GM21528 (cell line): ENCODE measurements at regions not wholly inside any gene's neighbourhood (a gene's known extent, or its start where the extent isn't known, plus 50 kb on each side); places are given as distances from the start of the nearest gene placed in this dataset.
"Not testable (repeated sequence)": the region's sequence is repeated elsewhere in the genome, so short reads cannot be mapped to it uniquely, and the experiment has no call there.

Experiments used
- ATAC-seq: cut with Tn5 transposase; IDR thresholded peaks from one replicate; pipeline ENCODE4 v1.9.1; 2021; ENCODE audit warnings: mild to moderate bottlenecking, moderate library complexity; ENCODE audit not compliant: unreplicated experiment, low FRiP score

DNA sequence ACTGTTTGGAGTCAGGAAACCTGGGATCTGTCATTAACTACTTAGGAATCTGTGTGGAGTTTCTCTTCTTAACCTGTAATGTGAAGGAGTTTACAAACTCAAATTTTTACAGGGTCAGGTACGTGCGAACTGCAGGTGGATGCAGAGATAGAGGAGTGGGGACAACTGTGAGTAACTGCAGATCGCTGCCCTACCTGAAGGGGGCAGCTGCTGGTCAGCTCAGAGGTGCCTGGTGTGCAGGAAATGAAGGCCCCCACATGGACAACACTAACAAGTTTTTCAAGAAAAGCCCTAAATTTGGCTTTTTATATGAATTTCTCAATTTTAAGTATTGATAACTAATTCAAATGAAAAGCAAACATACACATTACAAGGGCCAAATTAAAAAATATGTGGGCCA is 380.0 kb downstream of the REEP3 start:
- no peak for ATAC-seq

DNA sequence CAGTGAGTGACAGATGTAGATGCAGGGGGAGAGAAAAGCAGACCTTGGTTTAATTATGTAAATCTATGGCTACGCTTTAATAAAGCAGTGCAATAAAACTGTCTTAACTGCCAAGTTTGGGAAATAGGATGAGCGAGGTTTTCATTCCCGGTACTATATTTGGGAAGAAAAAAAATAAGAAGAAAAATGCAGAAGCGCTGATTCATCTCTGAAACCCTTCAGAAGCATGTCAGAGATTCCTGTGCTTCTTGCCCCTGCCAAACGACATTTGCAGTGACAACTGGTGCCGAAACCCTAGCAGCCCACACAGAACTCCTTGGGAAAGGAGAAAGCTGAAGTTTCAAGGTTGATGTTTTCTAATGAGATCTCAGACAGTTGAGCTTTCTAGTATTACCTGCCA is 380.7 kb downstream of the REEP3 start:
- ATAC-seq, result no peak

DNA sequence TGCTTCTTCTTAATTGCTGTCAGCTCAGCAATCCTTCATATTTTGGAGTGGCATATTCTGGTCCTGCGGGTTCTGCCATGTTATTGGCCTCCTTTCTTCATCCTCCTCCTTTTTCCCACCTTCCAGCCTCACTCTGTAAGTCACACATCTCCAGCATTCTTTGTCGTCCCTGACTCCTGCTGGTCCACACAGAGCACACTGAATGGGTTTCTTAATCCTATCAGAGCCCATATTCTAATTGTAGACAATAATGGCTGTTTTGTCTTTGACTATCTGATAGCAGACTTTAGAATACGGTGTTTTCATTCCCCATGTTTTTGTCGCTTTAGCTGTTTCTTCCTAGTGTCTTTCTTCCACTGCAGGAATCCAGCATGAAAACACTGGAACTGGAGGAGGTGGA is 389.6 kb downstream of the REEP3 start:
- no peak for ATAC-seq

DNA sequence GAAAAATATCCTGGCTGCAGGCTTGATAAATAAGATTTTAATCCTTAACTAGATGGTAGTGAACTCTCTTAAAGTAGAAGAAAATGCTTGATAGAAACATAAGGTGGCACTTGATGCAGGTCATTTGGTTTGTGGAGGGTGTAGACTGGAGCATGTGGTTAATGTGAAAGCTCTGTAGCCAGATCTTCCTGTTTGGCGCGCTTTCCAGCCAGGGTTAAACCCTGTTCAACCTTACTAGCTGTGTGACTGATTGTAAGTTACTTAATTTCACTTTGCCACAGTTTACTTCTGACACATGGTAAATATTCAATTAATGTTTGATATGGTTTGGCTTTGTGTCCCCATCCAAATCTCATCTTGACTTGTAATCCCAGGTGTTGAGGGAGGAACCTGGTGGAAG is 394.0 kb downstream of the REEP3 start:
- ATAC-seq, result no peak

DNA sequence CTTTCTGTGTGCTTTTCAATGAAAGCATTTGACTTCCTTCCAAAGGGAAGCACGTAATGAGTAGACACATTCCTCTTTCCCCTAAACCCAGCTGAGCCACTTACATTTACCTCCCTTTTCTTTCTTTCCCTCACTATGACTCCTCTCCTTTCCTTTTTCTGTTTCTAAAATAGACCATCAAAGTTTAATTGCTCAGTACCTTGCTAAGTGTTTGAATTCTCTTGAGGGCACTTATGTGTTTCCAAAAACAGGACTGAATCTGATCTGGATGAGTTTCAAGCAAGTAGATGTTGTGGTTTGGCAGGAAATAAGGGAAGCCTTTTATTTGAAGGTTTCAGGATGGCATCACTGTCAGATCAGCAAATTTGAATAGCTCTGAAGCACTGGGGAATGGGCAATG is 396.2 kb downstream of the REEP3 start:
- ATAC-seq, result no peak

DNA sequence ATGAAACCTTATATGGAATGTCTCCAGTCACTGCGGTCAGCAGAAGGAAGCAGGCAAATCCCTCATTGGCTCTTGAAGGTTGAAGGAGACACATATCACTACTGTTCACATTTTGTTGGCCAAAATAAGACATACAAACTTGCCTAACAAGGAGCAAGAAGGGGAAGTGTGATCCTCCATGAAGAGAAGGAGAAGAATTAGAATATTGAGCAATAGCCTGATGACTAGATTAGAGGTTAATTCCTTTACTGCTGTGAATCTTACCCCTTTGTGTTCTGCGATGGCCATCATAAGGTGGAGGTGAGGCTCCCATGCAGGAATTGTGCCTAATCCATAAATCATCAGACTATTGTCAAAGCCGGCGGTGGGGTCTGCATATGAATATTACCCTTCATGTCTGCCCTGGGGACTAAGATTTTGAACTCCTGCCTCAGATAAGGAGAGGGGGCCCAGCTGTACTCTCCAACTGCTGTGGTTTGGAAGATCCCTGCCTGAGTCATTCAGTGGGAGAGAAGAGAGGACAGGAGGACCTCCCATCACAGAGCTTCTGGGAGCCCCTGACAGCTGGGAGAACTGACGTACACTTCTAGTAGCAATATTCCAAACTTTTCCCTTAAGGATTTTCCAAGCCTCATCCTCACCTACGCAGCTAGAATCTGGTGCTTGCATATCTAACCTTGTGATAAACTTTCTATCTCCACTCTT is 398.5 kb downstream of the REEP3 start:
- no peak for ATAC-seq

DNA sequence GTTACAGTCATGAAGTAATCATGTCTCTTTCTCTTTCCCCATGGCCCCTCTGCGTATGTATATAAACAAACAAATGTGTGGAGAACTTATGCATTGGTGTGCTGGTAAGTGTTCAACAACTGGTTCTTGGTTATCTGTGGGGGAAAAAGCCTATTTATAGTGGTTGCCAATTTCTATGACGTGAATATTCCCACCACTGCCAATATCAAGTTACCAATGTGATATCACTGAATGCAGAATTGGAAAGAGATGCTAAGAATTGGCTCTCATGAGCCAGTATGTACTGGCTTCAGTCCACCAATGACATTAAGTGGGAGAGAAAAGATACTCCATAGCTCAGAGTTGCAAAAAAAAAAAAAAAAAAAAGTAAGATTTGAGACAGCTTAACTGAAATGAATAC is 399.7 kb downstream of the REEP3 start:
- no peak for ATAC-seq

DNA sequence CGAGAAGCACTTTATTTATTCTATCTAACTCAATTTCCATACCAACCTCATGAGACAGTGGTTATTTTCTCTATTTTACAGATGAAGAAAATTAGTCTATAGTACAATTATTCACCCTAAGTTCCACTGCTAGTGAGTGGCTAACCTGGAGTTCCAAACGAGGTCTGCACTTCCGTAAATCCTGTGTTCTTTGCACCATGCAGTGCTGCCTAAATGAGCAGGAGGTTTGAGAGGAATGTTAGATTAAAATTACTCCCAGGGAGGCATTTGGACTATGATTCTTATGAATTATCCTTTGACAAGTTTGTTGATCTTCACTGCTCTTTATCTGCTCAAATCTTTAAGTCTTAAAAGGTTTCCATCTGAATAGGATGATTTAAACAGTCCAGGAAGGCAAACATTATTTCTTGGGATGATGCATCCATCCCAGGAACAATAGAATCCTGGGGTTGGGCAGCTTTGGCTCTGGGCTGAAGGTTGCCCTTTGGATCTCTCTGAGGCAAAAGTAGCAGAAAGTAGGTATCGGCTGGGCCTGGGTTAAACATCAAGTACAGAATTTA is 400.8 kb downstream of the REEP3 start:
- no peak for ATAC-seq

DNA sequence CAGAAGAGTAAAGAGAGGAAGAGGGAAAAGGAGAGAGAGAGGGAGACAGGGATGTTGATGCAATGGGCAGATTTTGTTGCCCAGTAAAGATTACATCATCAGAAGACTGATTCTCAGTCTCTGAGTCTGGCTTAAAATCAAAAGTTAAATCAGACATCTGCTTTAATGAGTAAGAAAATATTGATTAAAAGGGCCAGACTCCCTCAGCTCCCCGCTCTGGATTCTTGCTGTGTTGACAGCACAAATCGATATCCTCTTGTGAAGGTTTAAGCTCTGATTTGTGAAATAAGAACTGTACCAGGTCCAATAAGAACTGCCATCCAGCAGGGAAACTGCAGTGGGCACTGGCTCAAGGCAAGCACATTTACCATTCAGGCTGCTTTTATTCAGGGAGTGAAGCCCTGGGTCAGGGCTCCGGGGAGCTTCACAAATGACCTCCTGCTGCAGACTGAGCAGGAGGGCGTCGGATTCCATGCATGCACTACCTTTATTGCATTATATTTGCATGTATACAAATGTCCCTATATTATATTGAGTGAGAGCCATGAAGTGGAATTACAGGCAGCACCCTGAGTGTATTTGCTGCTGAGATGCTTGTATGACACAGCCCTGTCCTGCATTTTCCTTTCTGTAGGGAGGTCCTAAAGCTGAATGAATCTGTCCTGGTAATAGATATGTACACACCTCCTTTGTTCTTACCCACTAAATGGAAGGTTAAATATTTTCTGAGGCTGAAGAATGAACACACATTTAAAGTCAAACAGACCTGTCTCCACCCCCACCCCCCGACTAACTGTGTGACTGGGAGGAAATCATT is 401.5 kb downstream of the REEP3 start:
- no peak for ATAC-seq

DNA sequence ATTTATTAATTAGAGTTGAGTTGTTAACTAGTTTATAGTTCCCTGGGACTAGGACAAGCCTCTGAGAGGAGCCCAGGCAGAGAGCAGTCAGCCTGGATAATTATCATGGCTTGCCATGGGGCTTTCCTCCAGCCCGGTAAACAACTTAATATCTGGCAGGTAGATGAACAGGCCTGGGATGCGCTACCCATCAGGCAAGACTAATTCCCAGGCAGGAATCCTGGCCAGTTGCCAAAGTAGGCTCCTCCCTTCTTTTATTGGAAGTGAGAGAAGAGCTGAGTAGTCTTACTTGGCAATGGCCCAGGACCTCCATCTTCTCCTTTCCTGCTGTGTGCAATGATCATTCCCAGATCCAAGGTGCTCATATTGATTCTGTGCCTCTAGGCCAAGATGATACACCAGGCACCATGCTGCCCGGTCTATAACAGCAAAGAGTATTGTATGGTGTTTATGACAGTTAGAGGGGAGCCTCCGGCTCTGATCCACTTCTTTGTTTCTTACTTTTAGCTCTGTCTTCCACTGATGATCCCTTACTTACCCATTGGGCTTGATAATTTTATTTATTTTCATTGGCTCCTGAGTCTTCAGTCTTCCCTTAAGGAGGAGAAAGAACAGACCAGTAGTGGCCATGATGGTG is 408.7 kb downstream of the REEP3 start:
- no peak for ATAC-seq

DNA sequence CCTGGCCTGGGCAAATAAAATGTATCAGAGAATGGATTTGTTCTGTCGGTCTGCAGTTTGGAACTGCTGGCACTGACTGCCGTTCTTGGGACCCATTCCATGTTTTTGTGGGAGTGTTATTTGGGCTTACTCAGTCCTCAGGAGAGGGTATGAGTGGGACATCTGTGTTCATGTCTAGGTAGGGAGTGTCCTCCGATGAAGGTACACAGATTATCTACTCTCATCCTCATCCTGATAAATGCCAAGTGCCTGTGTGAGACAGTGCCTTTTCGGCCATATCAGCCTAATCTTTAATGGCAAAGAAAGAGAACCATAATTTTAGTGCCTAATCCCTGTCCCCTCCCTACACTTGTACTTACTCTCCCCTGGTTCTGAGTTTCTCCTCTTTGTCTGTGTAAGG is 409.4 kb downstream of the REEP3 start:
- ATAC-seq, result no peak

DNA sequence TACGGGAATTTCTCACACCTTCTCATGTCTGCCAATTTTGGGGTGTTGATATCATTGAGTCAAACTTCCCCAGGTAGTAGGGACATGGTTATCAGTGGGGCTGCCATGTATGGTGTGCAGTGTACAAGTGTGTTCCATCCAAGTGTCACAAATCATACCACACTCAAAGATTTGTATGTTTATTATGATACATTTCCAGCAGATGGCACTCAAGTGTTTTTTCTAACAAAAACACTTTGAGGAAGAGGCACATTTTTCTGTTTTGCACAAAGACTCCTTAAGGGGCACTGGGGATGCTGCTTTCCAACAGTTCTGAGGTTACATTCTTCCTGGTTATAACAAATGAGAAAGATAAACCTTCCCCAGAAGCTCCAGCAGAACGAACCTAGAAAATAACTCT is 414.5 kb downstream of the REEP3 start:
- ATAC-seq, result no peak

DNA sequence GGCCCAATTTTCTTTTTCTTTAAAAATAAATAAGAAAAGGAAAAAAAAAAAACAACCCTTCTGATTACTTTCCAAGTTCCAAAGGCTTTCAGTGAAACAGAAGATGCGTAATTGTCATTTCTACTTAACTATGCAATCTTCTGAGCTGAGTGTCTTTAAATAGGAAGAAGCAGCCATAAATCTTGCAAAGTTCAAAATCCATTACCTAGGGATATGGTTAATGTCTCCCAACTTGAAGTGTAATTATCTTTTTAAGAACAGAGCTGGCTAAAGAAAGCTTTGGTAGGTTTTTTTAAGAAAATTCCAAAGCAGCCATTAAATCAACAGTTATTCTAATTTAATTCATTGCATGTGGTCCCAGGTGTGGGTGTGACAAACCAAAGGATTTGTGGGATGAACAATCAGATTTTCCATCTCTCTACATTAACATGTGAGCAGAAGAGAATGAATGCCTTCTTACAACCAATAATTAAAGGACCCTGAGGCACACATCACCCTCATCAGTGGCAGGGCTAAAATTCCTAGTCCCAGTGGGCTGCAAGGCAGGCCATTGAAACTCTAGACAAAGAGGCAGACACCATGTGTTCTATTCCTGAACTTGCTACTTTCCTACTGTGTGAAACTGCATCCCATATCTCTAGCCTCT is 419.2 kb downstream of the REEP3 start:
- no peak for ATAC-seq

DNA sequence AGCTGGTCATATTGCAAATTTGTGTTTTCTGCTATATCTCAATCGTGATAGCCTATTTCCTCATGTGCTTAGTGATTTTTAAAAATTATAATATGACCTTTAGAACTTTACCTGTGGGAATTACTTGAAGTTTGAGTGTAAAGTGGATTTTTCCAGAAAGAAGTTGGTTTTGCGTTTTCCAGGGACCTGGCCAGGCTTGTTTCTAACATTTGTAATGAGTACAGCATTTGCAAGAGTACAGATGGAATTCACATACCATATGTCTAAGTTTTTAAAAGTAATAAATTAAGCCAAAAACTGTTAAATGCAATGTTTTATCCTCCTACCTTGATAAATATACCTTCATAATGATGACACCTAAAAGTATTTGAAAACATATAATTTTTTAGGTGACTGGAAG is 443.2 kb downstream of the REEP3 start:
- no peak for ATAC-seq

DNA sequence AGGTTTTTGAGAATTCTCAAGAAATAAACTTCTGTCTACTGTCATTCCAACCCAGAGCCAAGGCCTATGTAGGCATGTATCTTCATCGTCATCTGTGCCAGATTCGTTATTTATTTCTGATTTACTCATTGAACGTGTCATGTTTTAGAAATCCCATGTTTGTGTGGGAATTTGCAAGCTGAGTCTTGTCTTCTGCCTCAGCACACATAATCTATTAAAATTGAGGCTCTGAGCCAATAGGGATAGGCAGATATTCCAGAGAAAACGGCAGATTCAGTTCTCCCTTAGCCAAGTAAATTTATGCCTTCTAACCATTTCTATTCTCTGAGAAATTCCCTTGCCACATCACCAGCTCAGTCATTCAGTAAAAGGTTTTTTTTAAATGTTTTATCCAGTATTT is 444.6 kb downstream of the REEP3 start:
- no peak for ATAC-seq

DNA sequence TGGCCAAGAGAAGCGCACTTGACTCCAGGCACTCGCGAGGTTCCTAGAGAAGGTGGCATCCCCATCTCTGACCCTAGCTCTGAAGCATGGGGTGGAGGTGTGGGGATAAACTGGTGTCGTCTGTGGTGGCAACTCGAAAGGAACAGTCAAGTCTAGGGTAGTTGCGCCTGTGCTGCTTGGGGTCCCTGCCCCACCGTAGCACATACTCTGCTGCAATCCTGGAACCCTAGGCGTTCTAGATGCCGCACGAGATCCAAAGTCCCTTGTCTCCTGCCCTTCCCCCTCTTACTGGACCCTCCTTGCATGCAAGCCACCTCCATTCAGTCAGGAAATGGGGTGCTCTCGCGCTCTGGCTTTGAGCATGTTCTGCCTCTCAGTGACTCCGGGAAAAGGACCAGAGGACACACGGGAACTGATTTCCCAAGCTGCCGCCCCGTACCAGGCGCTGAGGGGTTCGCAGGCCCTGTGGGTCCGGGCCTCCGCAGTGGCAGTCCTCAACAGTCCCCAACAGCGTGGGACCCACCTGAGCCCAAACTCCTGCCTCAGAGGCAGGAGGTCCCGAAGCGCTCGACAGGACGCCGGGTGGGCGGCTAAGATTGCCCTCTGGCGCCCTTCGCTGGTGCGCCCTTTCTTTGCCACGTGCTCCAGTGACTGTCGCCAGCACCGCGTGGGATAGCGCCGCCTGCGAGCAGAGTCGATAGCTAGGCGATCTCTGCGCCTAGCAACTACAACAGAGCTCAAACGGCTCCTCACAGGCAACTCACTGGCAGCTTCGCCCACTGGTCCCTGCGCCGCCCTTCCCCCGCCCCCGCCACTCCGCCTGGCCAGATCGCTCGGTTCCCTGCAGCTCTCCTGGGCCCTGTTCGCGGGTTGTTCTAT is 452.0 kb downstream of the REEP3 start:
- ATAC-seq, result no peak

DNA sequence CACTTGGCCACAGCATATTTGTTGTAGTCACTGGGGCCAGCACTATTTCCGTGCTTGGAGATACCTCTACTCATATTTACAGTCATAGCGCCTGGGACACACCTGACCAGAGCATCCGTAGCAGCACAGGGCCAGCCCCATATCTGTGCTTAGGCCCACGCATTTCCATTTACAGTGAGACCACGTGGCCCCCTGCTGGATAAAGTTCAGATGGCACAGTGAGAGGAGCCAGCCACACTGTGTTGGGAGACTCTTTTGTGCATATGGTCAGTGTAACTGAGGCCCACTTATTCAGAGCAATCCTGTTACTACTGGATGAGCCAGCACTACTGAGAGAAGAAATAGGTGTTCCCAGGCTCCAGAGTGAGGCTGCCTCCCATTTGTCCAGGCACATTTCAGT is 455.3 kb downstream of the REEP3 start:
- peak; percentile 89 for ATAC-seq

DNA sequence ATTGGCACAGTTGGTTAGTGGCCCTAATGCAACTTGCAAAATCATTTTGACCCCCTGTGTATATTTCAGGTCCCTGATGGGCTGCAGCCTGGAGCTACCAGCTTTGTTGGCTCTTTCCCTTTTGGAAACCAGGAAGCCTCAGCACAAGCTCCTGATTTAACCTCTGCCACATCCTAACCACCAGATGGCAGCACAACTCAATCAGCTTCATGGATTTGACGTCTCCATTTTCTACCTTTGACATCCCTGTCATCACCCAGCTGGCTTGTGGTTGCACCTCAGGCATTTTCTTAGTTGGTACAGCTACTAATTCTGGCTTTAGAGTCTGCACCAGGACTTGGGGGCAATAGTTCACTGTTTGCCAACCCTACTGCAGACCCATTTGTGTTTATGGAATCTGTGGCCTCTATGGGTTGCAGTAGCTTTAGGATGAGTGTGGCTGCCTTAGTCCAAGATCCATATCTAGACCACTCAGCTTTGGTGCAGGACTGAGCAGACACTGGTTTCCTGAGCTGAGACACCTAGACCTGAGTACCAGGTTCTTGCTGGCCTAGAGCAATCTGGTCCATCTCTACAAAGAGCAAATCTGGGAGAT is 456.2 kb downstream of the REEP3 start:
- peak; percentile 66 for ATAC-seq

DNA sequence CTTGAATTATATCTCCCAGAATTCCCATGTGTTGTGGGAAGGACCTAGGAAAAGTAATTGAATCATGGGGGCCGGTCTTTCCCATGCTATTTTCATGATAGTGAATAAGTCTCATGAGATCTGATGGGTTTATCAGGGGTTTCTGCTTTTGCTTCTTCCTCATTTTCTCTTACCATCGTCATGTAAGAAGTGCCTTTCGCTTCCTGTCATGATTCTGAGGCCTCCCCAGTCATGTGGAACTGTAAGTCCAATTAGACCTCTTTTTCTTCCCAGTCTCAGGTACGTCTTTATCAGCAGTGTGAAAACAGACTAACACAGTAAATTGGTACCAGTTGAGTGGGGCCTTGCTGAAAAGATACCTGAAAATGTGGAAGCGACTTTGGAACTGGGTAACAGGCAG is 459.7 kb downstream of the REEP3 start:
- ATAC-seq, result not testable (repeated sequence)

DNA sequence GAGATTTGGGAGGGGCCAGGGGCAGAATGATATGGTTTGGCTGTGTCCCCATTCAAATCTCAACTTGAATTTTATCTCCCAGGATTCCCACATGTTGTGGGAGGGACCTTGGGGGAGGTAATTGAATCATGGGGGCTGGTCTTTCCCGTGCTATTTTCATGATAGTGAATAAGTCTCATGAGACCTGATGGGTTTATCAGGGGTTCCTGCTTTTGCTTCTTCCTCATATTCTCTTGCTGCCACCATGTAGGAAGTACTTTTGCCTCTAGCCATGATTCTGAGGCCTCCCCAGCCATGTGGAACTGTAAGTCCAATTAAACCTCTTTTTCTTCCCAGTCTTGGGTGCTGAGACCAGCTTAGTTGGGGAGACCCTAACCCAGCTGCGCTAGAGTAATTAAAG is 462.9 kb downstream of the REEP3 start:
- not testable (repeated sequence) for ATAC-seq
